SK-N-SH treated with all-trans-retinoic acid at 6 μM for 48 hours (cell line): ENCODE measurements at regions not wholly inside any gene's neighbourhood (a gene's known extent, or its start where the extent isn't known, plus 50 kb on each side); places are given as distances from the start of the nearest gene placed in this dataset.

Experiments used
- ATAC-seq: fragments of 200-7000 bp; cut with Tn5 transposase; 3 replicates; pipeline ENCODE4 v1.9.1; 2020; ENCODE audit warnings: mild to moderate bottlenecking, moderate library complexity
- ARNTL ChIP-seq: fragments of 450-650 bp; formaldehyde crosslinking; IDR thresholded peaks from 2 replicates; pipeline ENCODE4 v1.5.0; 2020; ENCODE audit warnings: low read depth, mild to moderate bottlenecking, moderate library complexity, borderline replicate concordance
- BACH2 ChIP-seq: fragments of 250-450 bp; sonication (Bioruptor Pico); IDR thresholded peaks from 2 replicates; pipeline ENCODE4 v1.9.0; 2021; ENCODE audit warnings: mild to moderate bottlenecking, borderline replicate concordance
- CSDC2 ChIP-seq: fragments of 250-450 bp; sonication (Bioruptor Pico); IDR thresholded peaks from 2 replicates; pipeline ENCODE4 v1.5.0; 2020; ENCODE audit warnings: mild to moderate bottlenecking, moderate library complexity
- ESRRG ChIP-seq: fragments of 250-450 bp; sonication (Bioruptor Pico); IDR thresholded peaks from 2 replicates; pipeline ENCODE4 v1.6.1; 2021; ENCODE audit warnings: mild to moderate bottlenecking
- GLIS3 ChIP-seq: fragments of 250-450 bp; sonication (Bioruptor Pico); IDR thresholded peaks from 2 replicates; pipeline ENCODE4 v1.5.0; 2020; ENCODE audit warnings: mild to moderate bottlenecking, moderate library complexity
- ISL1 ChIP-seq: fragments of 250-450 bp; sonication (Bioruptor Pico); IDR thresholded peaks from 2 replicates; pipeline ENCODE4 v2.1.2; 2022; ENCODE audit warnings: mild to moderate bottlenecking, moderate library complexity
- OSR1 ChIP-seq: fragments of 250-450 bp; sonication (Bioruptor Pico); IDR thresholded peaks from 2 replicates; pipeline ENCODE4 v1.8.0; 2022; ENCODE audit warnings: moderate library complexity, mild to moderate bottlenecking, inconsistent platforms
- RARB ChIP-seq: fragments of 250-450 bp; sonication (Bioruptor Pico); IDR thresholded peaks from 2 replicates; pipeline ENCODE4 v1.8.0; 2021; ENCODE audit warnings: mild to moderate bottlenecking, moderate library complexity
- SNAI2 ChIP-seq: fragments of 250-450 bp; sonication (Bioruptor Pico); IDR thresholded peaks from 2 replicates; pipeline ENCODE4 v1.5.0; 2020; ENCODE audit warnings: mild to moderate bottlenecking, moderate library complexity
- TCF4 ChIP-seq: fragments of 250-450 bp; sonication (Bioruptor Pico); IDR thresholded peaks from 2 replicates; pipeline ENCODE4 v1.8.0; 2021; ENCODE audit warnings: mild to moderate bottlenecking, moderate library complexity, borderline replicate concordance
- TOX ChIP-seq: fragments of 250-450 bp; sonication (Bioruptor Pico); IDR thresholded peaks from 2 replicates; pipeline ENCODE4 v1.8.0; 2021; ENCODE audit warnings: mild to moderate bottlenecking, moderate library complexity, borderline replicate concordance
- ZC3H10 ChIP-seq: fragments of 250-450 bp; sonication (Bioruptor Pico); IDR thresholded peaks from 2 replicates; pipeline ENCODE4 v1.5.1; 2021; ENCODE audit warnings: mild to moderate bottlenecking, moderate library complexity
- ZFP3 ChIP-seq: fragments of 250-450 bp; sonication (Bioruptor Pico); IDR thresholded peaks from 2 replicates; pipeline ENCODE4 v1.5.0; 2020; ENCODE audit warnings: mild to moderate bottlenecking, moderate library complexity
- ZFP30 ChIP-seq: fragments of 450-650 bp; formaldehyde crosslinking; IDR thresholded peaks from 2 replicates; pipeline ENCODE4 v1.5.0; 2022; ENCODE audit warnings: mild to moderate bottlenecking, moderate library complexity
- ZNF565 ChIP-seq: fragments of 450-650 bp; formaldehyde crosslinking; conservative IDR thresholded peaks from 2 replicates; pipeline ENCODE4 v1.5.0; 2020; ENCODE audit warnings: low read depth, mild to moderate bottlenecking, moderate library complexity
- ZNF70 ChIP-seq: fragments of 450-650 bp; formaldehyde crosslinking; IDR thresholded peaks from 2 replicates; pipeline ENCODE4 v1.5.0; 2020; ENCODE audit warnings: mild to moderate bottlenecking, moderate library complexity
- ZNF8 ChIP-seq: fragments of 450-650 bp; formaldehyde crosslinking; IDR thresholded peaks from 2 replicates; pipeline ENCODE4 v1.5.0; 2020; ENCODE audit warnings: mild to moderate bottlenecking, moderate library complexity
- TF ChIP-seq, protein P1 (sequence below): fragments of 250-450 bp; sonication (Bioruptor Pico); IDR thresholded peaks from 2 replicates; pipeline ENCODE4 v1.8.0; 2021; ENCODE audit warnings: low read depth, mild to moderate bottlenecking, moderate library complexity, borderline replicate concordance
- TF ChIP-seq, protein P2 (sequence below): fragments of 250-450 bp; sonication (Bioruptor Pico); IDR thresholded peaks from 2 replicates; pipeline ENCODE4 v1.8.0; 2020; ENCODE audit warnings: mild to moderate bottlenecking, moderate library complexity, borderline replicate concordance
- TF ChIP-seq, protein P3 (sequence below): fragments of 250-450 bp; sonication (Bioruptor Pico); IDR thresholded peaks from 2 replicates; pipeline ENCODE4 v1.5.0; 2020; ENCODE audit warnings: mild to moderate bottlenecking, moderate library complexity
- TF ChIP-seq, protein P4 (sequence below): fragments of 250-450 bp; sonication (Bioruptor Pico); IDR thresholded peaks from 2 replicates; pipeline ENCODE4 v1.5.1; 2020; ENCODE audit warnings: low read depth, mild to moderate bottlenecking, moderate library complexity

GRCh38 chr2:8115456-8115855 is 566.4 kb upstream of the ID2 start:
- TF ChIP-seq ARNTL (CRISPR knock-in tag) (no peak), TOX (no peak), ISL1 (CRISPR knock-in tag) (no peak), ESRRG (CRISPR knock-in tag) (no peak), ZNF8 (CRISPR knock-in tag) (no peak), ZC3H10 (CRISPR knock-in tag) (no peak), RARB (CRISPR knock-in tag) (no peak), BACH2 (CRISPR knock-in tag) (no peak), ZNF70 (no peak), SNAI2 (CRISPR knock-in tag) (no peak), ZFP30 (CRISPR knock-in tag) (no peak), ZNF565 (CRISPR knock-in tag) (no peak)
- TF ChIP-seq, protein P1, sequence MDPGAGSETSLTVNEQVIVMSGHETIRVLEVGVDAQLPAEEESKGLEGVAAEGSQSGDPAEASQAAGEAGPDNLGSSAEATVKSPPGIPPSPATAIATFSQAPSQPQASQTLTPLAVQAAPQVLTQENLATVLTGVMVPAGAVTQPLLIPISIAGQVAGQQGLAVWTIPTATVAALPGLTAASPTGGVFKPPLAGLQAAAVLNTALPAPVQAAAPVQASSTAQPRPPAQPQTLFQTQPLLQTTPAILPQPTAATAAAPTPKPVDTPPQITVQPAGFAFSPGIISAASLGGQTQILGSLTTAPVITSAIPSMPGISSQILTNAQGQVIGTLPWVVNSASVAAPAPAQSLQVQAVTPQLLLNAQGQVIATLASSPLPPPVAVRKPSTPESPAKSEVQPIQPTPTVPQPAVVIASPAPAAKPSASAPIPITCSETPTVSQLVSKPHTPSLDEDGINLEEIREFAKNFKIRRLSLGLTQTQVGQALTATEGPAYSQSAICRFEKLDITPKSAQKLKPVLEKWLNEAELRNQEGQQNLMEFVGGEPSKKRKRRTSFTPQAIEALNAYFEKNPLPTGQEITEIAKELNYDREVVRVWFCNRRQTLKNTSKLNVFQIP = no peak
- TF ChIP-seq, protein P2, sequence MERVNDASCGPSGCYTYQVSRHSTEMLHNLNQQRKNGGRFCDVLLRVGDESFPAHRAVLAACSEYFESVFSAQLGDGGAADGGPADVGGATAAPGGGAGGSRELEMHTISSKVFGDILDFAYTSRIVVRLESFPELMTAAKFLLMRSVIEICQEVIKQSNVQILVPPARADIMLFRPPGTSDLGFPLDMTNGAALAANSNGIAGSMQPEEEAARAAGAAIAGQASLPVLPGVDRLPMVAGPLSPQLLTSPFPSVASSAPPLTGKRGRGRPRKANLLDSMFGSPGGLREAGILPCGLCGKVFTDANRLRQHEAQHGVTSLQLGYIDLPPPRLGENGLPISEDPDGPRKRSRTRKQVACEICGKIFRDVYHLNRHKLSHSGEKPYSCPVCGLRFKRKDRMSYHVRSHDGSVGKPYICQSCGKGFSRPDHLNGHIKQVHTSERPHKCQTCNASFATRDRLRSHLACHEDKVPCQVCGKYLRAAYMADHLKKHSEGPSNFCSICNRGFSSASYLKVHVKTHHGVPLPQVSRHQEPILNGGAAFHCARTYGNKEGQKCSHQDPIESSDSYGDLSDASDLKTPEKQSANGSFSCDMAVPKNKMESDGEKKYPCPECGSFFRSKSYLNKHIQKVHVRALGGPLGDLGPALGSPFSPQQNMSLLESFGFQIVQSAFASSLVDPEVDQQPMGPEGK (CRISPR knock-in tag) = no peak
- TF ChIP-seq, protein P3, sequence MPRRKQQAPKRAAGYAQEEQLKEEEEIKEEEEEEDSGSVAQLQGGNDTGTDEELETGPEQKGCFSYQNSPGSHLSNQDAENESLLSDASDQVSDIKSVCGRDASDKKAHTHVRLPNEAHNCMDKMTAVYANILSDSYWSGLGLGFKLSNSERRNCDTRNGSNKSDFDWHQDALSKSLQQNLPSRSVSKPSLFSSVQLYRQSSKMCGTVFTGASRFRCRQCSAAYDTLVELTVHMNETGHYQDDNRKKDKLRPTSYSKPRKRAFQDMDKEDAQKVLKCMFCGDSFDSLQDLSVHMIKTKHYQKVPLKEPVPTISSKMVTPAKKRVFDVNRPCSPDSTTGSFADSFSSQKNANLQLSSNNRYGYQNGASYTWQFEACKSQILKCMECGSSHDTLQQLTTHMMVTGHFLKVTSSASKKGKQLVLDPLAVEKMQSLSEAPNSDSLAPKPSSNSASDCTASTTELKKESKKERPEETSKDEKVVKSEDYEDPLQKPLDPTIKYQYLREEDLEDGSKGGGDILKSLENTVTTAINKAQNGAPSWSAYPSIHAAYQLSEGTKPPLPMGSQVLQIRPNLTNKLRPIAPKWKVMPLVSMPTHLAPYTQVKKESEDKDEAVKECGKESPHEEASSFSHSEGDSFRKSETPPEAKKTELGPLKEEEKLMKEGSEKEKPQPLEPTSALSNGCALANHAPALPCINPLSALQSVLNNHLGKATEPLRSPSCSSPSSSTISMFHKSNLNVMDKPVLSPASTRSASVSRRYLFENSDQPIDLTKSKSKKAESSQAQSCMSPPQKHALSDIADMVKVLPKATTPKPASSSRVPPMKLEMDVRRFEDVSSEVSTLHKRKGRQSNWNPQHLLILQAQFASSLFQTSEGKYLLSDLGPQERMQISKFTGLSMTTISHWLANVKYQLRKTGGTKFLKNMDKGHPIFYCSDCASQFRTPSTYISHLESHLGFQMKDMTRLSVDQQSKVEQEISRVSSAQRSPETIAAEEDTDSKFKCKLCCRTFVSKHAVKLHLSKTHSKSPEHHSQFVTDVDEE (CRISPR knock-in tag) = no peak
- no peak for ATAC-seq

GRCh38 chr2:8115966-8116365 is 565.9 kb upstream of the ID2 start:
- no peak for ATAC-seq
- TF ChIP-seq, protein P2 (CRISPR knock-in tag) = no peak
- TF ChIP-seq, protein P4, sequence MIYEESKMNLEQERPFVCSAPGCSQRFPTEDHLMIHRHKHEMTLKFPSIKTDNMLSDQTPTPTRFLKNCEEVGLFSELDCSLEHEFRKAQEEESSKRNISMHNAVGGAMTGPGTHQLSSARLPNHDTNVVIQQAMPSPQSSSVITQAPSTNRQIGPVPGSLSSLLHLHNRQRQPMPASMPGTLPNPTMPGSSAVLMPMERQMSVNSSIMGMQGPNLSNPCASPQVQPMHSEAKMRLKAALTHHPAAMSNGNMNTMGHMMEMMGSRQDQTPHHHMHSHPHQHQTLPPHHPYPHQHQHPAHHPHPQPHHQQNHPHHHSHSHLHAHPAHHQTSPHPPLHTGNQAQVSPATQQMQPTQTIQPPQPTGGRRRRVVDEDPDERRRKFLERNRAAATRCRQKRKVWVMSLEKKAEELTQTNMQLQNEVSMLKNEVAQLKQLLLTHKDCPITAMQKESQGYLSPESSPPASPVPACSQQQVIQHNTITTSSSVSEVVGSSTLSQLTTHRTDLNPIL (CRISPR knock-in tag) = no peak
- TF ChIP-seq ZC3H10 (CRISPR knock-in tag) = no peak
- TF ChIP-seq TCF4 (CRISPR knock-in tag) = no peak
- no peak for TF ChIP-seq CSDC2 (CRISPR knock-in tag)
- no peak for TF ChIP-seq ZFP3 (CRISPR knock-in tag)
- TF ChIP-seq ESRRG (CRISPR knock-in tag) = no peak
- no peak for TF ChIP-seq OSR1 (CRISPR knock-in tag)
- no peak for TF ChIP-seq GLIS3
- TF ChIP-seq ZNF70 = no peak
- TF ChIP-seq, protein P1 = no peak
- no peak for TF ChIP-seq ZNF565 (CRISPR knock-in tag)
- no peak for TF ChIP-seq ARNTL (CRISPR knock-in tag)
- no peak for TF ChIP-seq TOX
